Karpas-422 (cell line): ENCODE measurements at regions not wholly inside any gene's neighbourhood (a gene's known extent, or its start where the extent isn't known, plus 50 kb on each side); places are given as distances from the start of the nearest gene placed in this dataset.

Experiments
- DNase-seq: peaks from one replicate; pipeline ENCODE4 v3.0.0-alpha.2; 2015
- H2AFZ ChIP-seq: fragments of 200-600 bp; sonication (generic); 2 replicates; pipeline ENCODE4 v1.6.1; 2014; ENCODE audit warnings: antibody characterized with exemption, low read length, mixed read lengths
- H3K27ac ChIP-seq: fragments of 200-600 bp; sonication (generic); 2 replicates; pipeline ENCODE4 v1.5.1; 2014; ENCODE audit warnings: mild to moderate bottlenecking, low read length, moderate library complexity
- H3K27me3 ChIP-seq: fragments of 200-600 bp; sonication (generic); 2 replicates; pipeline ENCODE4 v1.6.1; 2014; ENCODE audit warnings: low read length, mixed read lengths
- H3K36me3 ChIP-seq: fragments of 200-600 bp; sonication (generic); 2 replicates; pipeline ENCODE4 v1.6.1; 2014; ENCODE audit warnings: low read length, mixed read lengths; ENCODE audit not compliant: insufficient read depth
- H3K4me1 ChIP-seq: fragments of 200-600 bp; sonication (generic); 2 replicates; pipeline ENCODE4 v1.6.1; 2014; ENCODE audit warnings: mild to moderate bottlenecking, low read length, mixed read lengths
- H3K4me2 ChIP-seq: fragments of 200-600 bp; sonication (generic); 2 replicates; pipeline ENCODE4 v1.6.1; 2014; ENCODE audit warnings: low read length, low read depth, mild to moderate bottlenecking; ENCODE audit not compliant: poor library complexity, severe bottlenecking
- H3K4me3 ChIP-seq: fragments of 200-600 bp; sonication (generic); 2 replicates; pipeline ENCODE4 v1.5.1; 2014; ENCODE audit warnings: mild to moderate bottlenecking, antibody characterized with exemption, low read length, mixed read lengths
- H3K79me2 ChIP-seq: fragments of 200-600 bp; sonication (generic); 2 replicates; pipeline ENCODE4 v1.6.1; 2014; ENCODE audit warnings: mild to moderate bottlenecking, low read length, mixed read lengths
- H3K9ac ChIP-seq: fragments of 200-600 bp; sonication (generic); 2 replicates; pipeline ENCODE4 v1.6.0; 2014; ENCODE audit warnings: low read length
- H3K9me2 ChIP-seq: fragments of 200-600 bp; sonication (generic), shearing (Covaris generic); replicated peaks from 2 replicates; pipeline ENCODE4 v1.6.0; 2014; ENCODE audit warnings: mild to moderate bottlenecking, low read length, moderate library complexity; ENCODE audit not compliant: insufficient read depth
- H3K9me3 ChIP-seq: fragments of 300-700, 200-600 bp; sonication (generic); 2 replicates; pipeline ENCODE4 v1.6.1; 2014; ENCODE audit warnings: low read length, mixed read lengths
- H4K20me1 ChIP-seq: fragments of 200-600 bp; sonication (generic); 2 replicates; pipeline ENCODE4 v1.6.1; 2014; ENCODE audit warnings: mild to moderate bottlenecking, antibody characterized with exemption, low read length, low read depth; ENCODE audit not compliant: insufficient read depth

DNA sequence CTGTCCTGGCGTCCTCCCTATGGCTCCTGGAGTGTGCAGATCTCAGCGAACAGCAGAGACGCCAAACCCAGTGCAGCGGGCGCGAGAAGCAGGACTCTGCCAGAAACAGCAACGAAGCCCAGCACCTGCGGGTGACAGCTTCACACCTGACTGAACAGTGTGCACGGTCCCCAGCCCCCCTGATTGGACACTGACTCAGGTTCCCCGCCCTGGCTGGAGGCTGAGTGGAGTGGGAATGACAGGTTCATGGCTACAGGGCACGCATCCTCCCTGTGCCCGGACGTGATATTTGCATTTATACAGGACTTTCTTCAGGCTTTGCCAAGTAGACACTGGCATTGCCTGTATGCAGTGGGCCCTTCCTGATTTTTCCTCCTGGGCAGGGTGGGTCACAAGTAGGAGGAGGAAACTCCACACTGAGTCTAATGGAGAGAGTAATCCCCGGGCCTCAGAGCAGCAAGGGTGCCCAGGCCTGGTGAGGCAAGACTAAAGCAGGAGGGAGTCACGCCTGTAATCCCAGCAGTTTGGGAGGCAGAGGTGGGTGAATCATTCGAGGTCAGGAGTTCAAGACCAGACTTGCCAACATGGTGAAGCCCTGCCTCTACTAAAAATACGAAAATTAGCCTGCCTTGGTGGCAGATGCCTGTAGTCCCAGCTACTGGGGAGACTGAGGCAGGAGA is 71.6 kb downstream of the ASCL4 start:
- no peaks in the 10 kb centered on the region for H3K9me3 ChIP-seq
- no peak overlapping the region for H3K4me3 ChIP-seq
- H3K4me1 ChIP-seq = no peaks in the 10 kb centered on the region
- H3K4me2 ChIP-seq = no peak overlapping the region
- H4K20me1 ChIP-seq = no peaks in the 10 kb centered on the region
- no peak overlapping the region for H3K27ac ChIP-seq
- no peaks in the 10 kb centered on the region for H3K79me2 ChIP-seq
- no peak overlapping the region for H2AFZ ChIP-seq
- H3K36me3 ChIP-seq = no peaks in the 10 kb centered on the region
- no peaks in the 10 kb centered on the region for H3K27me3 ChIP-seq
- H3K9ac ChIP-seq = no peak overlapping the region
- no peak for DNase-seq
- no peaks in the 10 kb centered on the region for H3K9me2 ChIP-seq

DNA sequence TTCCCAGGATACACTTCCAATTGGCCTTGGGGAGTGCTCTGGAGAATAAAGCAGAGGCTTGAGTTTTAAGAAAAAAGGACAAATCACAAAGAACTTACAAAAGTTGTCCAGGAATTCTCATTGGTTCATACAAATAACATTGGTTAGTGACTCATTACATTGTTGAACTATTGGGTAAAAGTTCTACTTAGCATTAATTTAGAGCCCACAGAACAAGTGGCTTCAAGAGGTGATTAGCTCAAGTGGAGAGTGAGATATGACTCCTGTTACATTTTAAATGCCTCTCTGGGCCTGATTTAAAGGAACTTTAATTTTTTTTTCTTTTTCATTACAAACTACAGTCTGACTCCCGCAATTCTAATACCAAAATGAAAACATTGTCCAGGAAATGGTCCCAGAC is 72.9 kb downstream of the ASCL4 start:
- no peaks in the 10 kb centered on the region for H3K36me3 ChIP-seq
- H2AFZ ChIP-seq = no peak overlapping the region
- DNase-seq = no peak
- H3K27ac ChIP-seq = no peak overlapping the region
- H3K27me3 ChIP-seq = no peaks in the 10 kb centered on the region
- no peaks in the 10 kb centered on the region for H4K20me1 ChIP-seq
- H3K9ac ChIP-seq = no peak overlapping the region
- no peaks in the 10 kb centered on the region for H3K9me2 ChIP-seq
- no peak overlapping the region for H3K4me3 ChIP-seq
- H3K9me3 ChIP-seq = no peaks in the 10 kb centered on the region
- H3K4me2 ChIP-seq = no peak overlapping the region
- no peaks in the 10 kb centered on the region for H3K79me2 ChIP-seq
- no peaks in the 10 kb centered on the region for H3K4me1 ChIP-seq

DNA sequence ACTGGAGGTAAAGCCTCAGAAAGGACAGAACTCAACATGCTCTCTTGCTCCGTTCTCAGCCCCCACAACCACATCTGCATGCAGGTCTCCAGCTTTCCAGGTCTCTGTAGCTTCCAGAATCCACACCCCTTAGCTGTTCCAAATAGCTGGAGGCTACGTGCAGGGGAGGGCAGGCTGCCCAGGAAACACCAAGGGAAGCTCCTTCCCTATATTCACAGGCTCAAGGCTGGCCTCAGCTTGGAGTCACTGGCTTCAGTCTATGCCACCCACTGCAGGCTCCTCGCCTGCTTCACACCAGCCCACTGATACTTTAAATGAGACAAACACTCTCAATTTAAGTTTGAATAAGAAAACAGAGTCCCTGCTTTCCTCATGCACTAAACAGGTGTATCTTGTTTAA is 73.3 kb downstream of the ASCL4 start:
- Histone ChIP-seq H3K36me3 (no peaks in the 10 kb centered on the region), H3K9ac (no peak overlapping the region), H3K27ac (no peak overlapping the region), H3K9me2 (no peaks in the 10 kb centered on the region), H2AFZ (no peak overlapping the region), H3K4me3 (no peak overlapping the region), H3K4me2 (no peak overlapping the region), H3K9me3 (no peaks in the 10 kb centered on the region), H3K27me3 (no peaks in the 10 kb centered on the region), H3K79me2 (no peaks in the 10 kb centered on the region), H3K4me1 (no peaks in the 10 kb centered on the region), H4K20me1 (no peaks in the 10 kb centered on the region)
- DNase-seq = no peak

GRCh38 chr12:107853479-107853878 is 79.0 kb downstream of the ASCL4 start:
- H3K36me3 ChIP-seq = no peaks in the 10 kb centered on the region
- H3K4me2 ChIP-seq = no peak overlapping the region
- DNase-seq = no peak
- no peak overlapping the region for H3K4me3 ChIP-seq
- no peak overlapping the region for H2AFZ ChIP-seq
- H3K4me1 ChIP-seq = no peaks in the 10 kb centered on the region
- no peaks in the 10 kb centered on the region for H3K79me2 ChIP-seq
- no peaks in the 10 kb centered on the region for H3K9me2 ChIP-seq
- no peaks in the 10 kb centered on the region for H4K20me1 ChIP-seq
- H3K27ac ChIP-seq = no peak overlapping the region
- no peaks in the 10 kb centered on the region for H3K9me3 ChIP-seq
- no peak overlapping the region for H3K9ac ChIP-seq
- H3K27me3 ChIP-seq = no peaks in the 10 kb centered on the region

DNA sequence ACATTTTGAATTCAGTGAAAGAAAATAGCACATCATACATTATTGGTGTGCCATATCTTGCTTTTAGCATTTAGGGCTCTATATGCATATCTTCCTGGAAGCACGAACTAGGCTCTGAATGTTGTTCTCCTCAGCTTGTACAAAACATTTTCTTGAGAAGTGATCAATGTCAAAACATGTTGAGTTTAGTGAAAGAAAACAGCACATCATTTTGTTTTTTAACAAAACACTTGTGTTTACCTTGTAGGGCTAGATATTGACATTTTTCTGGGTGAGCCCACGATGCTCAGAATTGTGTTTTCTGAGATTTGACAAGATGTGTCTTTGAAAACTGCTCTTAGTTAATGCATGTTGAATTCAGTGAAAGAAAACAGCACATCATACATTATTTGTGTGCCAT is 81.0 kb downstream of the ASCL4 start:
- no peaks in the 10 kb centered on the region for H3K9me2 ChIP-seq
- H3K36me3 ChIP-seq = no peaks in the 10 kb centered on the region
- H3K9ac ChIP-seq = no peak overlapping the region
- no peak overlapping the region for H3K27ac ChIP-seq
- H3K4me3 ChIP-seq = no peak overlapping the region
- H3K27me3 ChIP-seq = no peaks in the 10 kb centered on the region
- no peaks in the 10 kb centered on the region for H4K20me1 ChIP-seq
- H2AFZ ChIP-seq = no peak overlapping the region
- H3K79me2 ChIP-seq = no peaks in the 10 kb centered on the region
- H3K4me1 ChIP-seq = no peaks in the 10 kb centered on the region
- H3K9me3 ChIP-seq = no peaks in the 10 kb centered on the region
- H3K4me2 ChIP-seq = no peak overlapping the region
- no peak for DNase-seq

DNA sequence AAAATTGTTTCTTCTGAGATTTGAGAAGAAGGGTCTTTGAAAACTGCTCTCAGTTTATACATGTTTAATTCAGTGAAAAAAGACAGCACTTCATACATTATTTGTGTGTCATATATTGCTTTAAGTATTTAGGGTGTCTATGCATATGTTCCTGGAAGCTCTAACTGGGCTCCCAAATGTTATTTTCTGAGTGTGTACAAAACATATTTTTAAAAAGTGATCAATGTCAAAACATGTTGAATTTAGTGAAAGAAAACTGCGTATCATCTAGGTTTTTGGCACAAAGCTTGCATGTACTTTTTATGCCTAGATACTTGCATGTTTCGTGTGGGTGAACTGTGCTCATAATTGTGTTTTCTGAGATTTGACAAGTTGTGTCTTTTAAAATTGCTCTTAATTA is 81.6 kb downstream of the ASCL4 start:
- Histone ChIP-seq H2AFZ (no peak overlapping the region), H3K27me3 (no peaks in the 10 kb centered on the region), H4K20me1 (no peaks in the 10 kb centered on the region), H3K79me2 (no peaks in the 10 kb centered on the region), H3K36me3 (no peaks in the 10 kb centered on the region), H3K9ac (no peak overlapping the region), H3K27ac (no peak overlapping the region), H3K4me1 (no peaks in the 10 kb centered on the region), H3K4me2 (no peak overlapping the region), H3K9me3 (no peaks in the 10 kb centered on the region), H3K9me2 (no peaks in the 10 kb centered on the region), H3K4me3 (no peak overlapping the region)
- no peak for DNase-seq

GRCh38 chr12:107857191-107857590 is 82.7 kb downstream of the ASCL4 start:
- Histone ChIP-seq H3K9ac (no peak overlapping the region), H3K27ac (no peak overlapping the region), H3K4me2 (no peak overlapping the region), H3K9me2 (no peaks in the 10 kb centered on the region), H3K4me1 (no peaks in the 10 kb centered on the region), H3K36me3 (no peaks in the 10 kb centered on the region), H3K9me3 (no peaks in the 10 kb centered on the region), H3K4me3 (no peak overlapping the region), H3K27me3 (no peaks in the 10 kb centered on the region), H4K20me1 (no peaks in the 10 kb centered on the region), H2AFZ (no peak overlapping the region), H3K79me2 (no peaks in the 10 kb centered on the region)
- no peak for DNase-seq

- Histone ChIP-seq H2AFZ (no peak overlapping the region), H3K79me2 (no peaks in the 10 kb centered on the region), H3K27ac (no peak overlapping the region), H4K20me1 (no peaks in the 10 kb centered on the region), H3K4me2 (no peak overlapping the region), H3K27me3 (no peaks in the 10 kb centered on the region), H3K4me3 (no peak overlapping the region), H3K9ac (no peak overlapping the region), H3K9me2 (no peaks in the 10 kb centered on the region), H3K36me3 (no peaks in the 10 kb centered on the region), H3K9me3 (no peaks in the 10 kb centered on the region), H3K4me1 (no peaks in the 10 kb centered on the region)
- no peak for DNase-seq
Measured at GRCh38 chr12:107859367-107859766, 84.9 kb downstream of the ASCL4 start.

- H3K9me3 ChIP-seq = no peaks in the 10 kb centered on the region
- no peaks in the 10 kb centered on the region for H3K4me1 ChIP-seq
- H3K79me2 ChIP-seq = no peaks in the 10 kb centered on the region
- H3K4me2 ChIP-seq = no peak overlapping the region
- no peak overlapping the region for H3K9ac ChIP-seq
- H3K27me3 ChIP-seq = no peaks in the 10 kb centered on the region
- no peak for DNase-seq
- H3K27ac ChIP-seq = no peak overlapping the region
- no peak overlapping the region for H2AFZ ChIP-seq
- no peaks in the 10 kb centered on the region for H4K20me1 ChIP-seq
- H3K4me3 ChIP-seq = no peak overlapping the region
- H3K9me2 ChIP-seq = no peaks in the 10 kb centered on the region
- no peaks in the 10 kb centered on the region for H3K36me3 ChIP-seq
Measured at GRCh38 chr12:107864235-107864634, 89.7 kb downstream of the ASCL4 start.
